GM19193 (cell line): ENCODE measurements at regions not wholly inside any gene's neighbourhood (a gene's known extent, or its start where the extent isn't known, plus 50 kb on each side); places are given as distances from the start of the nearest gene placed in this dataset.

Experiments used
- POLR2A ChIP-seq: IDR thresholded peaks from 4 replicates; pipeline ENCODE4 v1.6.1; 2011; ENCODE audit not compliant: insufficient read depth, insufficient read length; ENCODE audit errors: extremely low read depth

DNA sequence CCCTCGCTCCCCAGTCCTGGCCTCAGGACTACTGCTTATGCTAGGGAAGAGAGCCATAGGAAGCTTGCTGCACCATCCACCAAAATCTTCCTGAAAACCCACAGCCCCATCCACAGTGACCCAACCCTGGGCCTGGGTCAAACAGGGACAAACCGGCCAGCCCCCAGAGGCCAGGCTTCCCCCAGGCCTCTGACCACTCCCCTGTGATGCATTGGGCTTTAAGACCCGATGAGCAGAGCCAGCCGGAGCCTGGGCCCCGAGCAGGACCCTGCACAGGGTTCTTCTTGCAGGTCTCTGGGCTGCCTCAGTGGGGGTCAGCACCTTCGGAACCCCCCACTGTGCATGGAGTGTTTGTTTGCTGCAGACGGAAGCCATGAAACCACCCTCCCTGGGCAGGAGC is 583.7 kb downstream of the BRD1 start:
- TF ChIP-seq POLR2A, result no peak

DNA sequence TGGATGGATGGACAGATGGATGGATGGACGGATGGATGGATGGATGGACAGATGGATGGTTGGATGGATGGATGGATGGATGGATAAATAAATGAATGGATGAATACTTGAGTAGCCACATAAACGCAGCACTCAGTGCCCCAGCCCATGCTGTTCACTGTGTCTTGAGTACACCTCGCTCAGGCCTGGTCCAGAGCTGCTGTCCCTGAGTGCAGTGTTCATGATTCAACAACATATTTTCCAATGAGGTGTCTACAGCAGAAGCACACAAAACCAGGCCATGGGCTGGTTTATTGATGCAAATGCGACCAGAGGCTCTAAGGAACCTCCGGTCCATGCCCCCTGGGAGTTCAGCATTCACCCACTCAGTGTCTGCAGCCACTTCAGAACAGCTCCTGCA is 584.3 kb downstream of the BRD1 start:
- no peak for TF ChIP-seq POLR2A

DNA sequence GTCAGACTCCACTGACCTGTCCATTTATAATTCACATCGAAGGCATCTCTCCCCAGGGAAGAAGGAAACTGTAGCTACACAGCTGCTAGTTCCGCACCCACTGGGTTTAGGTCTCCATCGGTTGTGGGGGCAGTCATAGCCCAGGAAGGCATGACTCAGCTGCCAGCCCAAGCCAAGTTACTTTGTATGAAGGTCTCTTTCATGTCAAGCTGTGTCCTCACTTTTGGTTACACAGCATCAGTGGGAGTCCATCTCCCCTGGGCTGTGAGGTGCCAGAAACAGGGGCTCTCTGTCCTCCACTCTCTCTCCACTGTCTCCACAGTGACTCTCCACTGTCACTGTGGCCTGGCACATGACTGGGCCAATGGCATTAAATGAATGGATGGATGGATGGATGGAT is 585.2 kb downstream of the BRD1 start:
- TF ChIP-seq POLR2A, result no peak

DNA sequence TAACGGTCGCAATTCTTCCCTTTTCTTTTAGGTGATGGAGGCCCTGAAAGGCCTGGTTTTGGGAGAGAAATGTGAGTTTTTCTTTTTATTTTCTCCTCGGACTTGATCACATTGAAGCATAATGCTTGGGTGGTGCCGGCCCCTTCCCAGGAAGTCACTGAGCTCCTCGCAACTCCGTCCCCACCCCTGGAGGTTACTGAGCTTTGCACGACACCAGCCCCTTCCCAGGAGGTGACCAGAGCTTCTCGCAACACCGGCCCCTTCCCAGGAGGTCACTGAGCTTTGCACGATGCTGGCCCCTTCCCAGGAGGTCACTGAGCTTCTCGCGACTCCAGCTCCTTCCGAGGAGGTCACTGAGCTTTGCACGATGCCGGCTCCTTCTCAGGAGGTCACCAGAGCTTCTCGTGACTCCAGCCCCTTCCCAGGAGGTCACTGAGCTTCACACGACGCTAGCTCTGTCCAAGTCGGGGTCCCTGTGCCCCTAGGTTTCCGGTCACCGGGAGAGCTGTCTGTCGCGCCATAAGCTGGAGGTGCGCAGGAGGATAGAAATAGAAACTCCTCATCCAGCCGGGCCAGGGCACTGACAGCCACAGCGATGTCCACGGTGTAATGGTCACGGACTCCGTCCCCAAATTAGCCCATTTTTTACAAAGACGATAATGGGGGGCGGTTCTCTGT is 586.4 kb downstream of the BRD1 start:
- no peak for TF ChIP-seq POLR2A

DNA sequence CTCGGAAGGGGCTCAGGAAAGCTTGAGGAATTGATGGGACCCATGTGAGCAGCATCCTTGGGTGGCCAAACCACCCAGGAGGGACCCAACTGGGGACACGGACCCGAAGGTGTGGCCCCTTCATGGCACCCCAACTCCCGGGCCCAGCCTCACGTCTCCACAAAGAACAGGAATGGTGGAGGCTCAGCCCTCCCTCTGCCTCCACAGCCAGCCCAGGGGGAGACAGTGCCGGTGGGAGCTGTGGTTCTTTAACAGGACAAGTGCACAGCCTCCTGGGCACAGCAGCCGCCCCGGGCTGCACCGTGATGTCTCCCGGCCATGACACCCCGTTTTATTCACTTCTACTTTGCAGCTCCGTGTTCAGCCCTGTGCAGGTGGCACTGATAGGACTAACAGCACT is 587.2 kb downstream of the BRD1 start:
- TF ChIP-seq POLR2A, result no peak

DNA sequence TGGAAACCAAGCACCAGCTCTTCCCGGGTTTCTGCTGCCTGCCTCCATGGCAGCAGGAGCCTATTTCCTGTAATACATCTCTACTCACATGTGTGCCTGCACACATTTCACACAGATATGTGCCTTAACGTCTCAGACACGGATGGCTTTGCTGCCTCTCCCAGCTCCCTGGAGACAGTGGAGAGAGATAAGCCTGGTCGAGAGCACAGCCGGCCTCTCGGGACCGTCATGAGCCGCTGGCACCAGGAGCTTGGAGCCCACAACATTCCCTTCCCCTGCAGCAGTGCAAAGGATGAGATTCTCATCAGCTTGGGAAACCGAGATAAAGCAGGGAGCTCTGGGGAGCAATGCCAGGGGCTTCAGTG is 587.7 kb downstream of the BRD1 start:
- TF ChIP-seq POLR2A, result no peak

DNA sequence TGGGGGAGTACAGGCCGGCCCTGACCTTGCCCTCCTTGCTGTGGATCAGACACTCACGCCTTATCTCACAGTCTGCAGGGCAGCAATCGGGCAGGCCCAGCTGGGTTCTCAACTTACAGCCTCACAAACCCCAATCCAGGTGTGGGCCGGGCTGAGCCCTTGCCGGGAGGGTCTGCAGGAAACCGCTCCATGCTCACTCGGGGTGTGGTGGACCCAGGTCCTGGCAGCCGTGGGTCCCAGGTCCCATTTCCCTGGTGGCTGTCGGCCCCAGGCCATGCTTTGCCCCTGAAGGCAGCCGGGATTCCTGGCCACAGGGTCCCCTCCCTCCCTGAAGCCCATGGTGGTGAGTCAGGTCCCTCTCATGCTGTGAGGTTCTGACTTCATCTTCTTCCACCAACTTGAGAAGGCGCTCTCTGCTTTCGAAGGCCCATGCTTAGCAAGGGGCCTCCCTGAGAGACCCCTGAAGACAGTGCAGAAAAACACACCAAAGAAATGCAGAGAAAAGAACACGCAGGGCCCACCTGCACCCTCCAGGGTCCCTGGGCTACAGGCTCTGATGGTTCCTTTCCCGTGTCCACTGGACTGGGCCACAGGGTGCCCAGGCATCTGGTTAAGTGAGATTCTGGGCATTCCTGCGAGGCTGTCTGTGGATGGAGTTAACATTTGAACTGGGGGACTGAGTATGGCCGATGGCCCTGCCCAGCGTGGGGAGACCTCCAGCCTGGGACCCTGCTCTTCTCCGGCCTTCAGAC is 588.2 kb downstream of the BRD1 start:
- no peak for TF ChIP-seq POLR2A

DNA sequence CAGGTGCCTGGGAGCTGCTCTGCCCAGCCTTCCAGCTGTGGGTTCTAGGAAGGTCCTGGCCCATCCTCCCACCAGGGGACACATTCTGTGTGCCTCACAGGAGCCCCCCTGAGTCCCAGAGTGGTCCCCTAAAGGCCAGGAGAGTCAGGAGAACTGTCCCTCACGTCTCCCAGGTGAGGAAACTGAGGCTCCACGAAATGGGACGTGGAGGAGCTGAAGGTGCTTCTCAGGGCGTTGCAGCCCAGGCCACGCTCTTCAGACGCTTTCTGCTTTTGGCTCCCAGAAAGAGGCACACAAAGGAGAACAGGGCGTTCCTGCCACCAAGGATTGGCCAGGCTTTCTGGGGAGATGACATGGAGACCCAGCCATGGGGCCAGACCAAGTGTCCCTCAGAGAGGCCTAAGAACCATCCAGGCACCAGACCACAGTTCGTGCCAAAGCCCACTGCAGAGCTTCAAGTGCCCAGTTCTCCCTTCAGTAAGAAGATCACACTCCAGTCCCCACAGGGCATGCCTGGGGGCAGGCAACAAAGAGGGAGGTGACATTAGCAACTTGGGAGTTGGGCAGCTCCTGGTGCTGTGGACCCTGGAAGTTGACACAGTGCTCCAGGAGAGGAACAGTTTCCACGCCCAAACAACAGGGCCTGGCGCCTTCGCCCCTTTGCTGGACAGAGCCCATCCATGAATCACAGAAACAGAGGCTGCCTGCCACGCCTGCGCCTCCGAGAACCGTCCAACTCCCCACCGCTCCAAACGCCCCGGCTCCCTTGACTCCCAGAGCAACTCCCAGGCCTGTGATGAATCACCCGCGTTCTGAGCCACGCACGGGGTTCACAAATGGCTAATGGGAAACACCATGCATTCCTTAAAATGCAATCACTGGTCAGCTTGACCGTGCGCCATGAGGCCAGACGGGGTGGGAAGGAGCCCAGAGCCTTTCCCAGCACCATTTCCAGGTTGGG is 589.2 kb downstream of the BRD1 start:
- TF ChIP-seq POLR2A, result no peak

DNA sequence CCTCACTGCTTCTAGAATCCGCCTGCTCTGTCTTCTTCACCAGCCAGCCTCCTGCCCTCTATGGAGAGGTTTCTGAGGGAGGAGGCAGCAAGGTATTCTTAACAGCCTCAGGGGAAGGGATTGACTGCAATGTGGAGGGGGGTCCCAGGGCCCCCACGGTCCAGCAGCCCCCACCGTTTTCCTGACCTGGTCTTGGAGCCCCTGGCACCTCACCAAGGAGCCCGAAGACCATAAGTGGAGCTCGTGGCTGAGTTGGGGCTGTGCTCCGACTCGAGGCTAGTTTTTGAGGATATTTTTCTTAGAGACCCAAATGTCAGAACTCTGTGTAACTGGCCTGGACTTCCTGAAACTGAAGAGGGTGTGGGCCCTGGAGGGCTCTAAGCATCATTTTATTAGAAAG is 590.0 kb downstream of the BRD1 start:
- TF ChIP-seq POLR2A, result no peak

DNA sequence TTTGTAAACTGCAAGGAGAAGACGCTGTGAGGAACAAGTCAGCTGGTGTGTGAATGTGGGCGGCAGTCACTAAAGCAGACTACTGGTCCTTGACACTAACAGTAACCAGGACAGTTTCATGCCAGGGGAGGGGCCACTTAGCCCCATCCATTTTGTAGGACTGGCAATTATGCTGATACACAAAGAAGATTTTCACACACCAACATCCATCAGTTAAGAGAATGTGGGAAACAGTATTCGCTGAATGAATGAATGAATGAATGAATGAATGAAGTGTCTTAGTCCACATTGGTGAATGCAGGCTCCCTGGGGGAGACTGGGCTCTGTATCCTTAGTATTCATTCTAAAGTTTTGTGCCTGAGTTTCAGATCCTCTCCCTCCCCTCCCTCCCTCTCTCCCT is 590.4 kb downstream of the BRD1 start:
- no peak for TF ChIP-seq POLR2A

DNA sequence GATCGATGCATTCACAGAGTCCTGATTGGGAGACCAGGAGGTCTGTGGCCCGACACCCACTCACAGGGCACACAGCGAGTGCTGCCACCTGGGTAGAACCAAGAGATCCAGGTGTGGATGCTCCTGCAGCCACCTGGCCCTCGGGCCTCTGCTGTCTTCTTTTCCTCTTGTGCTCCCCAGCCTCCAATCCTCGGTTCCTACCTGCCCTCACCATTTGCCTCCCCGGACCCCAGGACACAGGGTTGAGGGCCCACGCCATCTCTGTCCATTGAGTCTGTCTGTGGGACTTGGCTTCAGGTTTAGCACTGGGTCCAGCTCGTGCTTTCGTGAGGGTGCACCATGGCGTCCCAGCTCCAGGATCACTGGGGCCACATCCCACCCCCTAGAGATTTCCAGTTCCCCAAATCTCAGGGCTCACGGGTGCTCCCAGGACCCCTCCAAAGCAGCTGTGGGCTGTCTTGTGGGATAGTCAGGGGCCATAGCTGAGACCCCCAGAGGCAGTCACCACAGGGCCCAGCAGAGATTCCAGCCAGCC is 591.1 kb downstream of the BRD1 start:
- TF ChIP-seq POLR2A, result no peak

DNA sequence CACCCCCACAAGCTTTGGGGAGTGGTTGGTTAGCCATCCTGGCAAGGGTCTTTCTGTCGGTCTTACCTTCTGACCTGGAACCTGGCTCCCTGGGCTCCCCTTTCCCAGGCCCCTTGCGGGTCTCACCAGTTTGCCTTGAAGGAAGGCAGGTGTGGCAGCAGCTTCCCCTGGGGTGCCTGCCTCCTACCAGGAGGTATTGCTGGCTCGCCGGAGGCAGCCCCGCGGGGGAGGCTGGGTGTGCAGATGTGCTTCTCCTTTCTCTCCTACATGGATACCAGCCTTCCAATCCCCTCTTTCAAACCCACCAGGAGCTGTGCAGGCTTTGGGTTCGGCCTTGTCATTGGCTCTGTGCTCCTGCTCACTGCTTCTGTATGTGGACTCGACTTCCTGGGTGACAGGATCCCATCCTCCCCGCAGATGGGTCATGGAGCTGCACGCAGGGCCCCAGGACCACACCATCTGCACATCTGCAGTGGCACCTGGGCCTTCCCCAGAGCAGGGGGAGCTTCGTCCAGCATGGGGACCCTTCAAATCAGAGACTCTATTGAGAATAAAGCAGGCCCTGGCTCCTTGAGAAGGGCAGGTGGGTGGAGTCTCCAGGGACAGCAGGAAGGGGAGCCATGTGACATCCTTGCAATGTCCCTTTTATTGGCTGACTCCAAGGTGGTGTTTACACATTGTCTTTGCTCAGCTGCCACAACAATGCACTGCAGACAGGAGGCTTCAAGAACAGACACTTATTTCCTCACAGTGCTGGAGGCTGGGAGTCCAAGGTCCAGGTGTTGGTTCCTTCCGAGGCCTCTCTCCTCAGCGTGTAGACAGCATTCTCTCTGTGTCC is 592.0 kb downstream of the BRD1 start:
- no peak for TF ChIP-seq POLR2A

DNA sequence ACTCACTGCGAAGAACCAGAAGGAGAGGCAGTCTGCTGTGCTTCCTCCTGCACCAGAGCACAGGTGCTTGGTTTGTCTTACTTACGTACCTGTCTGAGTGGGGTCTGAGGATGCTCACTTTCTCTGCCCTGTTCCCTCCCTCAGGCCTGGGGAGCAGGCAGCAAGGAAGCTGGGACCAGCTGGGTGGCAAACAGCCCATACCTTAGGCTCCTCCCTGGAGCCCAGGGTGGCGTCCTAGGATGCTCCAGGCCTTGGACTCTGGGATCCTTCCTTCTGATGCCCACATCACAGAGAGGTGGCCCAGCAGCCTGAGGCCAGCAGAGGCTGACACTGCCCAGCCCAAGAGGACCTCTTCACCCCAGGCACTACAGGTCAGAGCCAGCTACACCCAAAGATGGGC is 593.2 kb downstream of the BRD1 start:
- TF ChIP-seq POLR2A, result no peak

DNA sequence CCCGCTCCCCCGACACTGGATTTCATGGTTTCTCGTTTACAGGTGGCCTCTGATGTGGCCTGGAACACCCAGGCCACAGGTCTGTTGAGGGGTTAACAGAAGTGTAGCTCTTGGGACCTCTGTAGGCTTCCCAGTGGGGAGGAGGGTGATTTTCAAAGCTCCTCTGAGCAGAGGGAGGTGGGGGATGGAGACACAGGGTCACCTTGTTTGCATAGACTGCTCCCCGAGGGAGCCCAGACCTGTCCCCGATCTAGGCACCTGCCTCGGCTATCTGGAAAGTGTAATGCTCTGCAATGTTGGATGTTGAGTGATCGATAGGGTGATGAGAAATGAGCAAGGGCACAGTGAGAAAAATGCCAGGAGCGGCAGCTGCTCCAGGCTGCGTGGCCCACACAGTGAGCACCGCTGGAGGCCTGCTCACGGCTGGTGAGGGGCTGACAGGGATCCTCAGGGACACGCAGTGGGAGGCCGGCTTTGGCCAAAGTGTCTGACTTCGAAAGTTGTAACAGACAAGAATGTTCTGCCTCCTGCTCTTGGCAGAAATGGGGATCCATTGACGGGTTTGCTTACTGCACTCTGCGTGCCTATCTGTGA is 594.1 kb downstream of the BRD1 start:
- no peak for TF ChIP-seq POLR2A

DNA sequence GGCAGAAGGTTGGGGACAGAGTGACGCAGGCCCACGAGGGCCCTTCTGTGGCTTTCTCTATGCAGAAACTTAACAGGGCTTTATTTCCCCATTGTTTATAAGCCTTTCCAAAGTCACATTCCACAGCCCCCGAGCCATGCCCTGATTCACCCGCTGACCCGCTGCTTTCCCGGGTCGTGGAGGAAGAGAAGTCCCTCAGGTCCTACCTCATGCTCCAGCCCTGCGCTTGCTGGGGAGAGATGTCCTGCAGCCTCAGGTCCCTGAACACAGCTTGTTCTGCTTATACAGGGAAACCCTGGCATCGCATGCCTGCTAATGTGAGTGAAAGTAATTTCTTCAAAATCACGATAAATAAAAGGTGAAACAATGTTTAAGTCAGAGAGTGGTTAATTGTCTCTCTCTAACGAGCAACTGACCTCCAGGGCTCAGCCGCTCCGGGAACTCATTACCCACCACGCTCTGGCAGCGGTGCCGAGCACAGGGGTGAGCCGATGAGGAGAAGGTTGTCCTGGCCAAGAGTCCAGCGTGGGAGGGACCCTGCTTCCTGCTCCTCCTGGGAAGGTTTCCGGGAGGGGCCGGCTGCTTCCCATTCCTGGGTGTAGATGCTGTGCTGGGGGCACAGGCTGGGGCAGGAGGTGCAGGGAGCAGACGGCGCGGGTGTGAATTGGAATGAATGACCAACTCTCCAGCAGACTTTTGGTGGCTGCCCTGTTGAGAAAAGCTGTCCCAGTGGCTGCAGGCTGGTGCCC is 595.2 kb downstream of the BRD1 start:
- no peak for TF ChIP-seq POLR2A
